HCT116 (cell line): ENCODE measurements at regions not wholly inside any gene's neighbourhood (a gene's known extent, or its start where the extent isn't known, plus 50 kb on each side); places are given as distances from the start of the nearest gene placed in this dataset.

Experiments used
- ATAC-seq: fragments of 200-7000 bp; cut with Tn5 transposase; 2 replicates; pipeline ENCODE4 v1.9.1; 2020; ENCODE audit warnings: mild to moderate bottlenecking, moderate library complexity
- BruUV-seq: library from RNA; stranded (reverse); fragments of 400-500 nt; replicated peaks from 2 replicates; lab custom pipeline; 2021; lab: Mats Ljungman, UMichigan
- CTCF ChIA-PET: fragments of 300-600 bp; sonication (Branson Sonifier 250); formaldehyde crosslinking; loops from one replicate; lab custom pipeline; 2021; ENCODE audit warnings: antibody characterized with exemption; lab: Charles Lee
- POLR2A ChIA-PET: fragments of 300-600, 350-600 bp; sonication (Branson Sonifier 250); formaldehyde crosslinking; loops from one replicate; lab custom pipeline; 2021; ENCODE audit warnings: antibody characterized with exemption; lab: Charles Lee
- RAD21 ChIA-PET, 2 experiments: fragments of 300-600 bp; sonication (Branson Sonifier 250); formaldehyde crosslinking; loops; one replicate each; lab custom pipeline; 2023; ENCODE audit warnings: low total read pairs in 2 of 2; ENCODE audit not compliant: uncharacterized antibody in 2 of 2, unreplicated experiment in 2 of 2, low non-redundant PET in 1 of 2; lab: Charles Lee
- DNase-seq: peaks from one replicate; pipeline ENCODE4 v3.0.0-alpha.2; 2010; ENCODE audit warnings: low read depth, low spot score
- H2AFZ ChIP-seq: fragments of 200-600 bp; shearing (Covaris generic), sonication (generic); 2 replicates; pipeline ENCODE4 v1.6.1; 2017; ENCODE audit warnings: low read depth, mixed run types, mixed read lengths, antibody characterized with exemption, low read length; ENCODE audit not compliant: poor library complexity, severe bottlenecking
- H3K27ac ChIP-seq: 2 replicates; pipeline ENCODE4 v1.5.1; 2012; ENCODE audit warnings: low read depth, low read length
- H3K27me3 ChIP-seq: fragments of 200-600 bp; sonication (generic); 2 replicates; pipeline ENCODE4 v1.6.1; 2016; ENCODE audit warnings: mixed run types, low read length, mixed read lengths; ENCODE audit not compliant: insufficient read depth
- H3K36me3 ChIP-seq, 2 experiments: fragments of 200-500 bp in 1 of 2; fragments of 200-600 bp in 1 of 2; sonication (Bioruptor generic) in 1 of 2; sonication (generic) in 1 of 2; 2 replicates each; pipeline versions ENCODE4 v1.5.1 to v1.6.1; 2014 to 2016; ENCODE audit warnings: low read length in 2 of 2, inconsistent platforms in 1 of 2, mixed read lengths in 1 of 2, mixed run types in 1 of 2; ENCODE audit not compliant: insufficient read depth in 2 of 2, control insufficient read depth in 1 of 2
- H3K4me1 ChIP-seq, 2 experiments: fragments of 200-600 bp in 1 of 2; sonication (generic) in 1 of 2; 2 replicates each; pipeline versions ENCODE4 v1.5.1 to v1.6.1; 2012 to 2017; ENCODE audit warnings: low read length in 2 of 2, inconsistent platforms in 1 of 2, mild to moderate bottlenecking in 1 of 2, mixed read lengths in 1 of 2, mixed run types in 1 of 2, moderate library complexity in 1 of 2; ENCODE audit not compliant: insufficient read depth in 2 of 2, control insufficient read depth in 1 of 2
- H3K4me2 ChIP-seq: fragments of 200-600 bp; sonication (generic); 2 replicates; pipeline ENCODE4 v1.6.1; 2017; ENCODE audit warnings: mixed run types, low read length, mixed read lengths
- H3K4me3 ChIP-seq, 2 experiments: fragments of 200-600 bp in 1 of 2; sonication (generic) in 1 of 2; replicated peaks in 1 of 2; 2 replicates each; pipeline ENCODE4 v1.5.1; 2011 to 2016; ENCODE audit warnings: low read length in 2 of 2, control low read depth in 1 of 2, low read depth in 1 of 2, mild to moderate bottlenecking in 1 of 2, mixed read lengths in 1 of 2, mixed run types in 1 of 2
- H3K79me2 ChIP-seq: fragments of 200-600 bp; sonication (generic); 2 replicates; pipeline ENCODE4 v1.6.1; 2017; ENCODE audit warnings: mild to moderate bottlenecking, mixed run types, low read length, moderate library complexity, mixed read lengths; ENCODE audit not compliant: insufficient read depth
- H3K9ac ChIP-seq: fragments of 200-600 bp; sonication (generic); 2 replicates; pipeline ENCODE4 v1.6.1; 2016; ENCODE audit warnings: low read length, mixed read lengths
- H3K9me2 ChIP-seq: fragments of 200-600 bp; sonication (generic), shearing (Covaris generic); 2 replicates; pipeline ENCODE4 v1.6.1; 2017; ENCODE audit warnings: mixed run types, mild to moderate bottlenecking, moderate library complexity; ENCODE audit not compliant: insufficient read depth
- H3K9me3 ChIP-seq, 2 experiments: fragments of 200-500 bp in 1 of 2; fragments of 200-600 bp in 1 of 2; sonication (Bioruptor generic) in 1 of 2; sonication (generic) in 1 of 2; 2 replicates each; pipeline ENCODE4 v1.6.1; 2014 to 2017; ENCODE audit warnings: low read length in 2 of 2, mixed read lengths in 2 of 2, inconsistent platforms in 1 of 2, low read depth in 1 of 2, mild to moderate bottlenecking in 1 of 2, mixed run types in 1 of 2, moderate library complexity in 1 of 2; ENCODE audit not compliant: control insufficient read depth in 1 of 2, insufficient read depth in 1 of 2
- H4K20me1 ChIP-seq: fragments of 200-600 bp; sonication (generic), shearing (Covaris generic); 2 replicates; pipeline ENCODE4 v1.6.1; 2017; ENCODE audit warnings: mixed run types, mild to moderate bottlenecking, moderate library complexity; ENCODE audit not compliant: insufficient read depth
- CEBPB ChIP-seq: IDR thresholded peaks from 2 replicates; pipeline ENCODE4 v1.6.1; 2012; ENCODE audit warnings: low read depth
- CTCF ChIP-seq, 3 experiments: fragments of 200-600 bp in 1 of 3; sonication (generic) in 1 of 3; IDR thresholded peaks in 2 of 3; conservative IDR thresholded peaks in 1 of 3; 2 replicates each; pipeline ENCODE4 v1.5.1; 2012 to 2017; ENCODE audit warnings: low read depth in 2 of 3, low read length in 2 of 3, antibody characterized with exemption in 1 of 3, borderline replicate concordance in 1 of 3, control low read depth in 1 of 3, mild to moderate bottlenecking in 1 of 3, mixed read lengths in 1 of 3, mixed run types in 1 of 3, moderate library complexity in 1 of 3; ENCODE audit not compliant: insufficient read depth in 1 of 3
- EGR1 ChIP-seq: IDR thresholded peaks from 2 replicates; pipeline ENCODE4 v1.6.1; 2012; ENCODE audit warnings: low read depth
- FOSL1 ChIP-seq: IDR thresholded peaks from 2 replicates; pipeline ENCODE4 v1.6.1; 2012; ENCODE audit warnings: low read depth
- JUND ChIP-seq: IDR thresholded peaks from 2 replicates; pipeline ENCODE4 v1.6.1; 2012
- POLR2AphosphoS5 ChIP-seq: IDR thresholded peaks from 2 replicates; pipeline ENCODE4 v1.6.1; 2011; ENCODE audit warnings: mild to moderate bottlenecking, low read depth, low read length, moderate library complexity
- RAD21 ChIP-seq: IDR thresholded peaks from 2 replicates; pipeline ENCODE4 v1.6.1; 2012; ENCODE audit warnings: low read depth, mild to moderate bottlenecking
- SIN3A ChIP-seq: IDR thresholded peaks from 2 replicates; pipeline ENCODE4 v1.6.1; 2012; ENCODE audit warnings: low read depth
- TCF7L2 ChIP-seq: IDR thresholded peaks from 2 replicates; pipeline ENCODE4 v1.7.0; 2011; ENCODE audit warnings: borderline replicate concordance, inconsistent platforms; ENCODE audit not compliant: insufficient read depth, insufficient read length; ENCODE audit errors: extremely low read depth
- intact Hi-C: fragments of 100-400 bp; cut with micrococcal nuclease; formaldehyde crosslinking; loops from 2 replicates; pipeline ENCODE4 v1.10.0; 2022
- TF ChIP-seq, protein P1 (sequence below): IDR thresholded peaks from 2 replicates; pipeline ENCODE4 v1.6.1; 2012

GRCh38 chr1:106613861-106614260 is 442.6 kb upstream of the PRMT6 start (continued):
- no peak for TF ChIP-seq CTCF (IDR thresholded peaks at IDR 0.05 in 2 of 3, conservative IDR thresholded peaks at IDR 0.05 in 1 of 3; ENCODE audit: borderline replicate concordance in 1 of 3, insufficient read depth in 1 of 3, low read depth in 2 of 3, low read length in 2 of 3)
- TF ChIP-seq RAD21: no peak
- no peak for TF ChIP-seq SIN3A
- TF ChIP-seq JUND: no peak
- TF ChIP-seq TCF7L2: no peak
- no peak for TF ChIP-seq POLR2AphosphoS5
- no peak for TF ChIP-seq EGR1
- TF ChIP-seq CEBPB: no peak
- TF ChIP-seq, all 23 proteins: peak for 0

DNA sequence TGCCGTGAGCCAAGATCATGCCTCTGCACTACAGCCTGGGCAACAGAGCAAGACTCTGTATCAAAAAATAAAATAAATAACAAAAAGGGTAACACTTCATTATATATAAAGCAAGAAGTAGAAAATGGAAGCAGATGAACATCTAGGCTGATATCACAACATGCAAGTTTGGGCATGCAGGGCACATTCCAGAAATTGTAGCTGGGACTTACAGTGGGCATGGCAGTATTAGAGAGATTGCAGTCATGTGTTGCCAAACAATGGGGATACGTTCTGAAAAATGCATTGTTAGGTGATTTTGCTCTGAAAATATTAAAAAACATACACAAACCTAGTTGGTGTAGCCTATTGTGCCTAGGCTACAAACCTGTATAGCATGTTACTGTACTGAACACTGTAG is 441.0 kb upstream of the PRMT6 start:
- POLR2A ChIA-PET: no interaction called here
- H3K9me3 ChIP-seq: peaks cover 12 to 19% of the 10 kb centered on the region in 2 experiments; a peak in 2 of 4 replicates
- CTCF ChIA-PET: no interaction called here

More for the DNA sequence above, 441.0 kb upstream of the PRMT6 start:
- no peak for TF ChIP-seq FOSL1
- TF ChIP-seq, protein P1, sequence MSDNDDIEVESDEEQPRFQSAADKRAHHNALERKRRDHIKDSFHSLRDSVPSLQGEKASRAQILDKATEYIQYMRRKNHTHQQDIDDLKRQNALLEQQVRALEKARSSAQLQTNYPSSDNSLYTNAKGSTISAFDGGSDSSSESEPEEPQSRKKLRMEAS: no peak
- TF ChIP-seq CEBPB: no peak
- ATAC-seq: no peak
- intact Hi-C loops: no loop called here
- RAD21 ChIA-PET: no interaction called here
- H3K27me3 ChIP-seq: no peaks in the 10 kb centered on the region
- H3K4me2 ChIP-seq: no peak overlapping the region
- H3K27ac ChIP-seq: no peak overlapping the region
- no peaks in the 10 kb centered on the region for H3K36me3 ChIP-seq
- no peak overlapping the region for H3K9ac ChIP-seq
- no peaks in the 10 kb centered on the region for H3K79me2 ChIP-seq
- no TSS peak for BruUV-seq
- no peaks in the 10 kb centered on the region for H3K9me2 ChIP-seq
- no peak overlapping the region for H3K4me3 ChIP-seq
- H4K20me1 ChIP-seq: no peaks in the 10 kb centered on the region
- H2AFZ ChIP-seq: no peak overlapping the region
- DNase-seq: no peak
- H3K4me1 ChIP-seq: no peaks in the 10 kb centered on the region
